ENCODE measurements at regions not wholly inside any gene's neighbourhood (a gene's known extent, or its start where the extent isn't known, plus 50 kb on each side); places are given as distances from the start of the nearest gene placed in this dataset.
A peak's percentile ranks its signal among the peaks of the same experiment; 100 is the strongest.

DNA sequence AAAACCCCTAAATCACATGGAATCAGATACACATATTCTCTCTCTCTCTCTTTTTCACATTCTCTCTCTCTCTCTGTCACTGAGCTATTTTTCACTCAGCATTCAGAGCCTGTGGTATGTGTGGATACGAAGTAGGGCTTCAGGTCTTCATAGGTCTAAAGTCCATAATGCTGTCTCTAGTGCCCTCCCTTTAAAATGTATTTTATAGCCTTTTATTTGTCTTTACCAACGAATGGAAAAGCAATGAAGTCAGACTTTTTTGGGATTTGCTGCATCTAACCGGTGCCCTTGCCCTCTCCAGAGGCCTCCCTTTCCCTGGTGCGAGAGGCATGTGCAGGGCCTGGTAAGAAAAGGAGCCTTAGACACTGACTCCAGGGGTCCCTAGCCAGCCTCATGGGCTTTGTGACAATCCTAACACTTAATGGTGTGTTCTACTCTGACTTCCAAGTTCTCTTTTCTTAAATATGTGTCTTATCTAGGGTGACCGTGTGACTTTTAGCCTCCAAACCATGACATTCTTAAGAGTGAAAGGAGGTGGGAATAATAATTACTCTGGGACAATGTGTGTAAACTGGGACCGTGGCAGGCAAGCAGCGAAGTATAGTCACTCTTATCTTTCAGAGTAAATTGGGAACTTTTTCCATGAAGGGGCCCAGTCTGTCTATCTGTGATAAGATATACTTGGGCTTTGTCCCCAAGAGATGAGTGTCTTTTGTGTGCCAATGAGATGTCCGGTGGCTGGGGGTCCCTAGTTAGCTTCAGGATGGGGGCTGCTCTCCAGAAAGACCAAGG is 101.1 kb downstream of the B3GNT2 start:
- Histone ChIP-seq H3K4me3 (ENCODE audit: low read depth, low read length, poor library complexity, severe bottlenecking) (no peak overlapping the region), H3K9me3 (ENCODE audit: low read length) (no peaks in the 10 kb centered on the region), H4K20me1 (ENCODE audit: insufficient read depth, low read length) (no peaks in the 10 kb centered on the region), H3K9ac (ENCODE audit: low read length) (no peak overlapping the region), H3K4me1 (ENCODE audit: insufficient read depth, low read length, severe bottlenecking) (peaks cover 12% of the 10 kb centered on the region), H2AFZ (ENCODE audit: low read length) (no peak overlapping the region), H3K9me2 (ENCODE audit: low read depth, low read length) (no peaks in the 10 kb centered on the region), H3K4me2 (ENCODE audit: low read length) (no peak overlapping the region), H3K36me3 (ENCODE audit: insufficient read depth, low read length) (no peaks in the 10 kb centered on the region), H3K27ac (ENCODE audit: low read depth, low read length, poor library complexity, severe bottlenecking) (no peak overlapping the region), H3K79me2 (ENCODE audit: insufficient read depth, low read length) (no peaks in the 10 kb centered on the region), H3F3A (ENCODE audit: insufficient read depth, low read length) (no peaks in the 10 kb centered on the region), H3K27me3 (ENCODE audit: insufficient read depth, low read length) (no peaks in the 10 kb centered on the region)
- no peak for TF ChIP-seq EZH2 (IDR thresholded peaks at IDR 0.05; ENCODE audit: borderline replicate concordance, low read length)
- TF ChIP-seq, protein P1, sequence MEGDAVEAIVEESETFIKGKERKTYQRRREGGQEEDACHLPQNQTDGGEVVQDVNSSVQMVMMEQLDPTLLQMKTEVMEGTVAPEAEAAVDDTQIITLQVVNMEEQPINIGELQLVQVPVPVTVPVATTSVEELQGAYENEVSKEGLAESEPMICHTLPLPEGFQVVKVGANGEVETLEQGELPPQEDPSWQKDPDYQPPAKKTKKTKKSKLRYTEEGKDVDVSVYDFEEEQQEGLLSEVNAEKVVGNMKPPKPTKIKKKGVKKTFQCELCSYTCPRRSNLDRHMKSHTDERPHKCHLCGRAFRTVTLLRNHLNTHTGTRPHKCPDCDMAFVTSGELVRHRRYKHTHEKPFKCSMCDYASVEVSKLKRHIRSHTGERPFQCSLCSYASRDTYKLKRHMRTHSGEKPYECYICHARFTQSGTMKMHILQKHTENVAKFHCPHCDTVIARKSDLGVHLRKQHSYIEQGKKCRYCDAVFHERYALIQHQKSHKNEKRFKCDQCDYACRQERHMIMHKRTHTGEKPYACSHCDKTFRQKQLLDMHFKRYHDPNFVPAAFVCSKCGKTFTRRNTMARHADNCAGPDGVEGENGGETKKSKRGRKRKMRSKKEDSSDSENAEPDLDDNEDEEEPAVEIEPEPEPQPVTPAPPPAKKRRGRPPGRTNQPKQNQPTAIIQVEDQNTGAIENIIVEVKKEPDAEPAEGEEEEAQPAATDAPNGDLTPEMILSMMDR (IDR thresholded peaks at IDR 0.05; ENCODE audit: low read length) = no peak

DNA sequence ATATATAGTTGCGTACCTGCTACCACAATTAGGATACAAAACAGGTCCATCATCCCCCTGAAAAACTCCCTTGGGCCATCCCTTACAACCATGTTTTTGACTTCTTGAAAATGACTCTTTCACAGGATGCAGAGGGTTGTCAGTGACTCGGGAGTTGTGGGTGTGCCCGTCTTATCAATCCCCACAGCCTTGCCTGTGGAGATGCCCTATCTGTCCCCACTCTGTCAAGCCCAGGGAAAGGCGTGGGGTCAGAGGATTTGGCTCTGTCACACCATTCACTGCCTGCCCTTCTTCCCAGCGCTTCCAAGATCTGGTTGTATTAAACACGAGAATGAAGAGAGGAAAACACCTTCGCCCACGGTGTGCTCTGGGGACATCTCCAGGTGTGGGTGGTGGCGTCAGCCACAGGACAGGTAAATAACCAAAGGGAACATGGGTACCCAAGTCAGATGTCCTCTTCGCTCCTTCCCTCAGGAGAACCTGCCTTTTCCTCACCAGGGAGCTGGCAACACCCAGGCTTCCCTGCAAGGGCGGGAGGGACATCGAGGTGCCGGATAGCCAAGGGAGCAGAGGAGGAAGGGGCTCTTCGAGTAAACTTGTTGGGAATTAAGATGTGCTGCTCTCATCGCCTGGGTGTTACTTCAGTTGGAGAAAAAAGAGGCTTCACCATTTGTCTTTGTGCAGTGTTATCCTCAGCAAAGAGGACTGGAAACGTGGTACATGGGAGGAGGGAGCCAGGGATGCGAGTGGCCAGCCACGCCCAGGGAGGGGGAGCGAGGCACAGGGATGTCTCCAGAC is 100.3 kb downstream of the B3GNT2 start:
- no peaks in the 10 kb centered on the region for H3K9me2 ChIP-seq (ENCODE audit: low read depth, low read length)
- no peak for TF ChIP-seq EZH2 (IDR thresholded peaks at IDR 0.05; ENCODE audit: borderline replicate concordance, low read length)
- TF ChIP-seq, protein P1 (IDR thresholded peaks at IDR 0.05; ENCODE audit: low read length) = no peak
- no peaks in the 10 kb centered on the region for H4K20me1 ChIP-seq (ENCODE audit: insufficient read depth, low read length)
- H3K9ac ChIP-seq (ENCODE audit: low read length) = no peak overlapping the region
- H2AFZ ChIP-seq (ENCODE audit: low read length) = no peak overlapping the region
- H3K9me3 ChIP-seq (ENCODE audit: low read length) = no peaks in the 10 kb centered on the region
- H3K27me3 ChIP-seq (ENCODE audit: insufficient read depth, low read length) = no peaks in the 10 kb centered on the region
- no peaks in the 10 kb centered on the region for H3K79me2 ChIP-seq (ENCODE audit: insufficient read depth, low read length)
- H3F3A ChIP-seq (ENCODE audit: insufficient read depth, low read length) = no peaks in the 10 kb centered on the region
- no peak overlapping the region for H3K27ac ChIP-seq (ENCODE audit: low read depth, low read length, poor library complexity, severe bottlenecking)
- peaks cover 12% of the 10 kb centered on the region for H3K4me1 ChIP-seq (ENCODE audit: insufficient read depth, low read length, severe bottlenecking)
- no peak overlapping the region for H3K4me2 ChIP-seq (ENCODE audit: low read length)
- no peaks in the 10 kb centered on the region for H3K36me3 ChIP-seq (ENCODE audit: insufficient read depth, low read length)
- no peak overlapping the region for H3K4me3 ChIP-seq (ENCODE audit: low read depth, low read length, poor library complexity, severe bottlenecking)

DNA sequence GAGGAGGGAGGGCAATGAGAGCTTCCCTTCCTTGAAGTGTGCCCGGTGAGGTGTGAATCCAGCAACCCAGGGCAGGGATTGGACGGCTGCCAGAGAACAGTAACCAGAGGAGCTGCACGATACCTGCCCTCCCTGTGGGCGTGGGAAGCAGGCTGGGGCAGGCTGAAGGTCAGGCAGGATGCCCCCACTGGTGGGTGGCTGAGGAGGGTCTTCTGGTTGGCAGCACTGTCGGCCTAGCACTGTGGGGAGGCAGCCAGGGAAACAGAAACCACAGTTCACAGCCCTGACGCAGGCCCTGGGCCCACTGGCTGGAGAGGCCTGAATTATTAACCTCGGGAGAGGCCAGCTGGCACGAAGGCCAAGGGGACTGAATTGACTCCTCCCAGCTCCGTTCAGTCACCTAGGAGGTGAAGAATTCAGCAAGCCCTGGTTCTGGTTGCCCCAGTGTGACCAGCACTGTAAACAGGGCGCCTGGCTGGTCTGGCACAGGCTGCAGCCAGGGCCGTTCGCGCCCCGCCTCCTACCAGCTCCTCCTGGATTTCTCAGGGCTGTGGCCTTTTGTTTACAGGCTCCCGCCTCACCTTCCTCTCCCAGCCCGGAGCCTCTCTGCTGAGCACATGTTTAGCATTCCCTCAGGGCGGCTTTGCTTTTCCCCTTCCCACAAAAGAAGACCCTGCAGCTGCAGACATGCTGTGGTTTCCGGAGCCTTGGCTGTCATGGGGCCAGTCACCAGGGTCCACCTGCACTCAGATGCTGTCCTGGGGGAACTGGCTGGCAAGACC is 97.8 kb downstream of the B3GNT2 start:
- Histone ChIP-seq H3K9me2 (ENCODE audit: low read depth, low read length) (no peaks in the 10 kb centered on the region), H2AFZ (ENCODE audit: low read length) (no peak overlapping the region), H3K4me2 (ENCODE audit: low read length) (peak overlapping the region; percentile 29; the same call in 1 of the 2 replicates), H3K9ac (ENCODE audit: low read length) (no peak overlapping the region), H3K27me3 (ENCODE audit: insufficient read depth, low read length) (no peaks in the 10 kb centered on the region), H3F3A (ENCODE audit: insufficient read depth, low read length) (no peaks in the 10 kb centered on the region), H3K4me3 (ENCODE audit: low read depth, low read length, poor library complexity, severe bottlenecking) (no peak overlapping the region), H3K9me3 (ENCODE audit: low read length) (no peaks in the 10 kb centered on the region), H3K27ac (ENCODE audit: low read depth, low read length, poor library complexity, severe bottlenecking) (no peak overlapping the region), H3K36me3 (ENCODE audit: insufficient read depth, low read length) (no peaks in the 10 kb centered on the region), H3K79me2 (ENCODE audit: insufficient read depth, low read length) (no peaks in the 10 kb centered on the region), H4K20me1 (ENCODE audit: insufficient read depth, low read length) (no peaks in the 10 kb centered on the region), H3K4me1 (ENCODE audit: insufficient read depth, low read length, severe bottlenecking) (peaks cover 13% of the 10 kb centered on the region)
- TF ChIP-seq, protein P1 (IDR thresholded peaks at IDR 0.05; ENCODE audit: low read length) = no peak
- no peak for TF ChIP-seq EZH2 (IDR thresholded peaks at IDR 0.05; ENCODE audit: borderline replicate concordance, low read length)

All from OCI-LY1 (cell line).